ENCODE measurements at regions not wholly inside any gene's neighbourhood (a gene's known extent, or its start where the extent isn't known, plus 50 kb on each side); places are given as distances from the start of the nearest gene placed in this dataset.

GRCh38 chr18:27249933-27250332, 64.8 kb upstream of the CHST9 start:
- peak; percentile 5 for DNase-seq

DNA sequence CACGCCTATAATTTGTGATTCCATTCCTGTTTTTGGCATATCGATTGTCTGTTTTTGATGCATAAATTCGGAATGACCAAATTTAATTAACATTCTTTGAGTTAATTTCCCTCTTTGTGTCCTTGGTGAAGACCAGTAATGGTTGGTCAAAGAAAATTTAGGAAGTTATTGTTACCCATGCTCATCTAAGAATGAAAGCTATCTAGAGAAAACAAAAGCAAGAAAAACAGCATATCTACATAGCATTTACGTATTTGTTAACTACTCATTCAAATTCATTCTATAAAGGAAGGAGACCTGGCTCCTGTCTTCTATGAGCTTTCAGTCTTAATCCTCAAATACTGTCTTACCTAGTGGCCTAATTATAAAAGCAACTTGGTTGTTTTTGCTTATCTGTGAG, 59.2 kb upstream of the CHST9 start:
- no peak for DNase-seq

DNA sequence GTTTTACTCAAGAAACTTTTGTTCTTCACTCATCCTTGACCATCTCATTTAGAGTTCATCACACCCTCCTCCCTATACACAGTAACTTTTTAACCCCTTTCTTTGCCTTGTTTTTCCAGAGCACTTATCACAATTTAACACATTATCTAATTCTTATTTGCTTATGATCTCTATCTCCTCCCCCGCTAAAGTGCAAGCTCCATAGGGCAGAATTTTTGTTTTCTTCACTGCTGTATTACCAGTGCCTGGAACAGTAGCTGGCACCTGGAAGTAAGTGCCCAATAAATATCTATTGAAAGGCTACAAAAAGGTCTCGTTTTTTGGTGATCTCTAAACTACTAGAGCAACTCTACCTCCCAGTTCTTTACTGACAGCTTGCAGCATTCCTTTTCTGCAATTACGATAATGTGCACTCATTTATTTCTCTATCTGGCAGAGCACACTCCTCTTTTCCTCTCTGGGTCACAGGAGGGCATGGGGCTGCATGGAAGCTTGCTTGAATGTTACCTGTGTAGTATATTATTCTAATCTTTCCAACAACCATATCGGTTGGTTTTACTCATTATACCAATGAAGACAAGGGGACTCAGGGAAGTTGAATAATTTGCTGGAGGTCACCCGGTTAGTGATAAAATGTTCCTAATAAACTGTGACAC, 57.4 kb upstream of the CHST9 start:
- DNase-seq, result no peak

GRCh38 chr18:27240383-27240782, 55.3 kb upstream of the CHST9 start:
- DNase-seq, result no peak

- DNase-seq, result no peak
Observed at GRCh38 chr18:27239669-27240068, 54.6 kb upstream of the CHST9 start.

GRCh38 chr18:27235218-27235870, 50.2 kb upstream of the CHST9 start:
- DNase-seq, result peak; percentile 28

All from DMS53 (cell line).